ENCODE measurements at regions not wholly inside any gene's neighbourhood (a gene's known extent, or its start where the extent isn't known, plus 50 kb on each side); places are given as distances from the start of the nearest gene placed in this dataset.

DNA sequence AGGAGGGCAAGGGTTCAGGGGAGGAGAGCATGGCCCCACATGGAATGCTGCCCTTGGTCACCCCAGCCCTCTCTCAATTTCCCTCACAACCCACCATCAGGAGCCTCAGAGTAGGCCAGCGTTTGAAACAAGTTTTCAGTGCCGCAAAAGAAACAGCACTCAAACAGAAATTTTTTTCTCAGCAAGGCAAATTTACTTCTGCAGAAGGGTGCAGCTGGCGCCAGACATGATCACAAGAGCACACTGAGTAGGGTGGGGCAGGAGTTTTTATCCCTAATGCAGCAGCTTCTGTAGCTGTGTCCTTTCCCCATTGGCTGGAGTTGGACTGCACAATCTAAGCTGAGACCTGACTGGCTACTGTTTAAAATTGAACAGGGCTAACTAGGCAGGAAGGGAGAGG, 287.8 kb upstream of the CDYL start:
- ChIA-PET POLR2A (ENCODE audit: unreplicated experiment) (no interaction called here), CTCF (no interaction called here)
- intact Hi-C loops (cut with micrococcal nuclease), result no loop called here

GRCh38 chr6:4487538-4487937, 288.7 kb upstream of the CDYL start:
- H3K27ac ChIP-seq (ENCODE audit: low read length), result peak overlapping the region; percentile 48
- H3K9me3 ChIP-seq (ENCODE audit: low read length), result peaks cover 17% of the 10 kb centered on the region

More for the DNA sequence above, 287.8 kb upstream of the CDYL start:
- Histone ChIP-seq H4K20me1 (ENCODE audit: low read length) (no peaks in the 10 kb centered on the region), H3K27me3 (ENCODE audit: low read length) (no peaks in the 10 kb centered on the region), H3K9me3 (ENCODE audit: low read length) (peaks cover 17% of the 10 kb centered on the region), H3K4me1 (ENCODE audit: insufficient read depth, low read length) (no peaks in the 10 kb centered on the region), H3K9ac (ENCODE audit: low read length) (no peak overlapping the region), H3K79me2 (ENCODE audit: low read length) (no peaks in the 10 kb centered on the region), H3K27ac (ENCODE audit: low read length) (no peak overlapping the region; the same call in 1 of the 2 replicates), H3K36me3 (ENCODE audit: low read depth, low read length) (peaks cover 7% of the 10 kb centered on the region; the same call in 1 of the 2 replicates), H3K4me2 (ENCODE audit: low read length) (no peak overlapping the region), H3K9me2 (replicated peaks; ENCODE audit: low read length) (no peaks in the 10 kb centered on the region), H3K4me3 (ENCODE audit: low read length) (no peak overlapping the region; the same call in 1 of the 2 replicates), H2AFZ (ENCODE audit: low read length) (no peak overlapping the region), H3F3A (ENCODE audit: low read length, unreplicated experiment) (no peaks in the 10 kb centered on the region)
- no TSS peak for BruUV-seq (replicated peaks)
- no peak for TF ChIP-seq EZH2phosphoT487 (IDR thresholded peaks at IDR 0.05; ENCODE audit: borderline replicate concordance, low read length)
- no peak for TF ChIP-seq EZH2 (IDR thresholded peaks at IDR 0.05; ENCODE audit: low read length, unreplicated experiment)
- TF ChIP-seq, protein P1, sequence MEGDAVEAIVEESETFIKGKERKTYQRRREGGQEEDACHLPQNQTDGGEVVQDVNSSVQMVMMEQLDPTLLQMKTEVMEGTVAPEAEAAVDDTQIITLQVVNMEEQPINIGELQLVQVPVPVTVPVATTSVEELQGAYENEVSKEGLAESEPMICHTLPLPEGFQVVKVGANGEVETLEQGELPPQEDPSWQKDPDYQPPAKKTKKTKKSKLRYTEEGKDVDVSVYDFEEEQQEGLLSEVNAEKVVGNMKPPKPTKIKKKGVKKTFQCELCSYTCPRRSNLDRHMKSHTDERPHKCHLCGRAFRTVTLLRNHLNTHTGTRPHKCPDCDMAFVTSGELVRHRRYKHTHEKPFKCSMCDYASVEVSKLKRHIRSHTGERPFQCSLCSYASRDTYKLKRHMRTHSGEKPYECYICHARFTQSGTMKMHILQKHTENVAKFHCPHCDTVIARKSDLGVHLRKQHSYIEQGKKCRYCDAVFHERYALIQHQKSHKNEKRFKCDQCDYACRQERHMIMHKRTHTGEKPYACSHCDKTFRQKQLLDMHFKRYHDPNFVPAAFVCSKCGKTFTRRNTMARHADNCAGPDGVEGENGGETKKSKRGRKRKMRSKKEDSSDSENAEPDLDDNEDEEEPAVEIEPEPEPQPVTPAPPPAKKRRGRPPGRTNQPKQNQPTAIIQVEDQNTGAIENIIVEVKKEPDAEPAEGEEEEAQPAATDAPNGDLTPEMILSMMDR (conservative IDR thresholded peaks at IDR 0.05; ENCODE audit: low read depth, low read length), result no peak
- DNase-seq, result no peak
- ATAC-seq, result no peak

More at GRCh38 chr6:4487538-4487937, 288.7 kb upstream of the CDYL start:
- no peaks in the 10 kb centered on the region for H3F3A ChIP-seq (ENCODE audit: low read length, unreplicated experiment)
- ChIA-PET CTCF (no interaction called here), POLR2A (ENCODE audit: unreplicated experiment) (no interaction called here)
- TF ChIP-seq EZH2phosphoT487 (IDR thresholded peaks at IDR 0.05; ENCODE audit: borderline replicate concordance, low read length) (no peak), EZH2 (IDR thresholded peaks at IDR 0.05; ENCODE audit: low read length, unreplicated experiment) (no peak)
- TF ChIP-seq, protein P1 (conservative IDR thresholded peaks at IDR 0.05; ENCODE audit: low read depth, low read length), result no peak
- peaks cover 7% of the 10 kb centered on the region; the same call in 1 of the 2 replicates for H3K36me3 ChIP-seq (ENCODE audit: low read depth, low read length)
- H2AFZ ChIP-seq (ENCODE audit: low read length), result no peak overlapping the region
- ATAC-seq (peak; percentile 89), DNase-seq (peak; percentile 92)
- H3K4me3 ChIP-seq (ENCODE audit: low read length), result no peak overlapping the region
- H3K4me2 ChIP-seq (ENCODE audit: low read length), result no peak overlapping the region
- H3K9ac ChIP-seq (ENCODE audit: low read length), result no peak overlapping the region
- no peaks in the 10 kb centered on the region for H3K79me2 ChIP-seq (ENCODE audit: low read length)
- BruUV-seq (replicated peaks), result no TSS peak
- H4K20me1 ChIP-seq (ENCODE audit: low read length), result no peaks in the 10 kb centered on the region
- no peaks in the 10 kb centered on the region for H3K27me3 ChIP-seq (ENCODE audit: low read length)
- H3K9me2 ChIP-seq (replicated peaks; ENCODE audit: low read length), result no peaks in the 10 kb centered on the region
- intact Hi-C loops (cut with micrococcal nuclease), result loop anchor here (1.0 to 2.0 kb wide), 2 partner anchors 129 to 166 kb away; no protein-coding TSS in a partner anchor
- H3K4me1 ChIP-seq (ENCODE audit: insufficient read depth, low read length), result no peaks in the 10 kb centered on the region
